EL (cell line): ENCODE measurements at regions not wholly inside any gene's neighbourhood (a gene's known extent, or its start where the extent isn't known, plus 50 kb on each side); places are given as distances from the start of the nearest gene placed in this dataset.
"Not testable (repeated sequence)": the region's sequence is repeated elsewhere in the genome, so short reads cannot be mapped to it uniquely, and the experiment has no call there.

ENCODE experiments used
- DNase-seq: peaks from one replicate; pipeline ENCODE4 v3.0.0-alpha.2; 2016

DNA sequence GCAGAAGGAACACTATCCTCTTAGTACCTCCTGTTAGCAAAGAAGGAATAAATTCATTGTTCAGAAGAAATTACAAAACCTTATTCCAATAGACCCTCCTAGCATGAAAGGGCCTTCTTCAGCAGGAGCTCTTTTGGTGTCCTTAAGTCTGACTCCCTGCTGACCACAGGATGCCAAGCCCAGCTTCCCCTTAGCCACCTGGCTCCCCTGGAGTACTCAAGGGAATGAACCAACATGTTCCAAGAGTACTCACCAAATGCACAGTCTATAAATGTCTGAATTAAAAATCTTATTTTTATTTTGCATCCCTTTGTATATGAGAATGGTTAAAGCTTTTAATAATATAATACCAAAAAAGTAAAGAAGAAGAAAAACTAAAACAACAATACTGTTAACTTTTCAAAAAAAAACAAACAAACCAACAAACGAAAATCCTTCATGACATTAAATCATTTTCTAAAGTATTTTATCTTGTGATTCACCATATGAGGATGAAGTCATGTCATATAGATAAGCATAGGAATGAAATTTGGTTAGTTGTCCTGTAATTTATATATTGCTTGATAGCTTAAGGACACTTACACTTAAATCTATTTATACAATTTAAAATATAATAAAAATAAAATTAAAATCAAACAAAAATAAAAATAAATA is 1355.1 kb downstream of the HACE1 start:
- DNase-seq: no peak

DNA sequence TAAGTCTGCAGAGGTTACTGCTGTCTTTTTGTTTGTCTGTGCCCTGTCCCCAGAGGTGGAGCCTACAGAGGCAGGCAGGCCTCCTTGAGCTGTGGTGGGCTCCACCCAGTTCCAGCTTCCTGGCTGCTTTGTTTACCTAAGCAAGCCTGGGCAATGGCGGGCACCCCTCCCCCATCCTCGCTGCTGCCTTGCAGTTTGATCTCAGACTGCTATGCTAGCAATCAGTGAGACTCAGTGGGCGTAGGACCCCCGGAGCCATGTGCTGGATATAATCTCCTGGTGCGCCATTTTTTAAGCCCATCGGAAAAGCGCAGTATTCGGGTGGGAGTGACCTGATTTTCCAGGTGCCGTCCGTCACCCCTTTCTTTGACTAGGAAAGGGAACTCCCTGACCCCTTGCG is 1363.1 kb downstream of the HACE1 start:
- DNase-seq: not testable (repeated sequence)

DNA sequence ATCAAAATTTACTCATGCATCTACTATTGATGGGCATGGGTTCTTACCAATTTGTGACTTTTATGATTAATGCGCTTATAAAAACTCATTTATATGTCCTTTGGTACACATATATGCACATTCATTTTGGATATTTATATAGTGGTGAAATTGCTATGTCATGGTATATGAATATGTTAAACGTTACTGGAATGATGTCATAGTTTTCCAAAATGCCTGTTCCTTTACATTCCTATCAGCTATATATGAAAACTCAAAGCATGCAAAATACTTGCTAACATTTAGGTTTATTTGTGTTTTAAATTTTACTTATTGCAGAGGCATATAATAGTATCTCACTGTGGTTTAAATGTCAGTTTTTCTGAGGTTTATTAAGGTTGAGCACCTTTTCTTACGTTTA is 1403.1 kb downstream of the HACE1 start:
- DNase-seq: no peak

DNA sequence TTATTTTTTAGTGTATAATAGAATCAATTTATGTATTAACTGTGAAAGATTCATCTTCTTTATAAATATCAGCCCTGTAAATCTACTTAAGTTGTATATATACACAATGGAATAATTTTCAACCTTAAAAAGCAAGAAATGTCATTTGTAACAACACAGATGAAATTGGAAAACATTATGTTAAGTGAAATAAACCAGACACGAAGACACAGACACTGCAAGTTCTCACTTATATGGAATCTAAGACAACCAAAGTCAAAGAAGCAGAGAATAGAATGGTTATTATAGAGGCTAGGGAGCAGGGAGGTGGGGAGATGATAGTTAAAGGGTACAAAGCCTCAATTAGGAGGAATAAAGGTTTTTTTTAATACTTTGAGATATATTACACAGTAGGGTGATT is 1404.4 kb downstream of the HACE1 start:
- no peak for DNase-seq

DNA sequence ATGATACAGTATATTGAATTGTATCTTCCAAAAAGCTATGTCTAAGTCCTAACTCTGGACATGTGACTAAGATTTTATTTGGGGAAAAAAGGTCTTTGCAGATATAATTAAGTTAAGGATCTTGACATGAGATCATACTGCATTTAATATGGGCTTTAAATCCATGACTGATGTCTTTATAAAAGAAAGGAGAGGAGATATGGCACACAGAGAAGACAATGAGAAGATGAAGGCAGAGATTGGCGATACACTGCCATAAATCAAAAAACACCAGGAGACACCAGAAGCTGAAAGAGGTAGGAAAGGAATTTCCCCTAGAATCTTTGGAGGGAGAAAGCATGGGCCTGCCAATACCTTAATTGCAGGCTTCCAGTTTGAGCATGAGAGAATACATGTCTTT is 1450.2 kb downstream of the HACE1 start:
- DNase-seq: no peak

DNA sequence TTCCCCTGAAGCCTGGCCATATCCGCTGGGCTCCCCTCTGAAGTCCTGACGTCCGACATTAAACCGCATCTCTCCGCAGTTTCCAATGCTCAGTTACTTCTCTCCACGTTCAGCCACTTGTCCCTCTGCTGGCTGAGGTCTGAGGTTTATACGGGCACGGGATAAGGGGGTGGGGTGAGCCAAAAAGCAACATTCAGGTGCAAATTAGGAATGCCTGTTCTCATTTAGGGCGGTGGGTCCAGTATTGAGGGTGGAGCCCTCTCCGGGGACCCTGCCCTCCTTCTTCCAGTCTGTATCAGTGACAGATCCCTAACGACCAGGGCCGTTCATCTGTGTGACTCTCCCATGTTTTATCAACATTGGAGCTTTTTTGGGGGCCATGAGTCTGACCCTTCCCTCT is 1454.4 kb downstream of the HACE1 start:
- DNase-seq: no peak

DNA sequence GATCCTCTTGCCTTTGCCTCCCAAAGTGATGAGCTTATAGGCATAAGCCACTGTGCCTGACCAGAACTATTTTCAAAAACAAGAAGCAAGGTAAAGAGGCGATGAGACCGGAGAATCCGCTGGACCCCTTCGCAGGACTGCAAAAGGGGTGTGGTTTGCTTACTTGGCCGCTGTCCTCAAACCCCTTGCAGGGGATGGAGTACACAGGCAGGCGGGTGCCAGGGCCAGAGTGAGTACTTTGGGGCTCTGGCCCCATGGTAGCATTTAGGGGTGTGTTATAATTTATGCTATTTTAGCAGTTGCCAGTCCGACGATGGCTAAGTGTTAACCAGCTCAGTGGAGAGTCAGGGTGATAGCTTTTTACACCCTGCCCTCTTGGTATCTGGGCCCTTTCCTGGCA is 1454.9 kb downstream of the HACE1 start:
- DNase-seq: no peak

DNA sequence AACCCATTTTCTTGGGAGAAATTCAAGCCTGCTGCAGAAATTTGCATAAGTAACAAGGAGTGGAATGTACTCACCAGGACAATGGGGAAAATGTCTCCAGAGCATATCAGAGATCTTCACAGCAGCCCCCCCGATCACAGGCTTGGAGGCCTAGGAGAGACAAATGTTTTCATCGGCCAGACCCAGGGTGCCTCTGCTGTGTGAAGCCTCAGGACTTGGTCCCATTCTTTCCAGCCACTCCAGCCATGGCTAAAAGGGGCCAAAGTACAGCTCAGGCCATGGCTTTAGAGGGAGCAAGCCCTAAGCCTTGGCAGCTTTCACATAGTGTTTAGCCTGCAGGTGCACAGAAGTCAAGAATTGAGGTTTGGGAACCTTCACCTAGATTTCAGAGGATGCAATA is 1463.0 kb downstream of the HACE1 start:
- no peak for DNase-seq

GRCh38 chr6:103379272-103379671 is 1480.4 kb downstream of the HACE1 start:
- no peak for DNase-seq

DNA sequence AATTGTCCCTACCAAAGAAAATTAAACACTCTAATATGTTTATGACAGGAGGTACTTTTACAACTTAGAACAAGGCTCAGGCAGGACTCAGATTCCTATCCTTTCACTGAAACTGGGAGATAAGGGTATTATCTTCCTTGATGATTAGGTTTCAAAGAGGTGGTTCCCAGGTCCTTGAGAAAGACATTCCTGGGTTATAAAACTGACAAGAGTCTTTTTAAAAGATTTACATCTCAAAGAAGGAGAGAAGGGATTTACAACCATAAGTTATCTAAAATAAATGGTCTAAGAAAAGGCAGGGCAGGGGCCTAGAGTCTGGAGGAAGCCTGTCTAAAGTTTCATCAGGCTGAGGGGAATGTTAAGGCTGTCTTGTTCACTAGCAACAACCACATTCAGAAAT is 1492.5 kb downstream of the HACE1 start:
- no peak for DNase-seq

GRCh38 chr6:103356531-103356930 is 1503.2 kb downstream of the HACE1 start:
- no peak for DNase-seq

DNA sequence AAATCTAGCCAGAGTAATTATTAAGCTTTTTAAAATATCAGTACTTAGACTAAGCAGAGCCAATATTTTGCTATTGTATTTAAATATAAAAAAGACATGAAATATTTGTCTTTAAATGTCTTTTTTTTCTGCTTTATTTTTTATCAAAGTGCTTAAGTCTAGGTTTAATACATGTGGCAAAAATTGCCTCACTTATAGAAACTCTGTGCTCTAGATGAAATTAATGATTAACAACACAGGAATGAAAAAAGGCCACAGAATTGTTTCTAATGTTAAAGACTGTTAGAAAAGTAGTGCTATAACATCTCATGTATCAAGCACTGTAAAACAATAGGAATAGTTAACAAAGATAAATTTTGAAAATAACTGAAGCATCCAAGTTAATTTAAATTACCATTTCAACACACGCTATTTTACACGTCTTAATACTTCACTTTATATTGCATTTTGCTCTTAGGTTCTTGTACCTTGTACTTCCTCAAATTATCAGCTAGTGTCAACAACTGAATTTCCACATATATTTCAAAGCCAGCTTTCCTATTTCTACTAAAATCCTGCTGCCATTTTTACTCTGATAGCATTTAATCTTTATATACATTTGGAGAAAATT is 1515.1 kb downstream of the HACE1 start:
- no peak for DNase-seq

- no peak for DNase-seq
Measured at GRCh38 chr6:103335412-103335811, 1524.3 kb downstream of the HACE1 start.

DNA sequence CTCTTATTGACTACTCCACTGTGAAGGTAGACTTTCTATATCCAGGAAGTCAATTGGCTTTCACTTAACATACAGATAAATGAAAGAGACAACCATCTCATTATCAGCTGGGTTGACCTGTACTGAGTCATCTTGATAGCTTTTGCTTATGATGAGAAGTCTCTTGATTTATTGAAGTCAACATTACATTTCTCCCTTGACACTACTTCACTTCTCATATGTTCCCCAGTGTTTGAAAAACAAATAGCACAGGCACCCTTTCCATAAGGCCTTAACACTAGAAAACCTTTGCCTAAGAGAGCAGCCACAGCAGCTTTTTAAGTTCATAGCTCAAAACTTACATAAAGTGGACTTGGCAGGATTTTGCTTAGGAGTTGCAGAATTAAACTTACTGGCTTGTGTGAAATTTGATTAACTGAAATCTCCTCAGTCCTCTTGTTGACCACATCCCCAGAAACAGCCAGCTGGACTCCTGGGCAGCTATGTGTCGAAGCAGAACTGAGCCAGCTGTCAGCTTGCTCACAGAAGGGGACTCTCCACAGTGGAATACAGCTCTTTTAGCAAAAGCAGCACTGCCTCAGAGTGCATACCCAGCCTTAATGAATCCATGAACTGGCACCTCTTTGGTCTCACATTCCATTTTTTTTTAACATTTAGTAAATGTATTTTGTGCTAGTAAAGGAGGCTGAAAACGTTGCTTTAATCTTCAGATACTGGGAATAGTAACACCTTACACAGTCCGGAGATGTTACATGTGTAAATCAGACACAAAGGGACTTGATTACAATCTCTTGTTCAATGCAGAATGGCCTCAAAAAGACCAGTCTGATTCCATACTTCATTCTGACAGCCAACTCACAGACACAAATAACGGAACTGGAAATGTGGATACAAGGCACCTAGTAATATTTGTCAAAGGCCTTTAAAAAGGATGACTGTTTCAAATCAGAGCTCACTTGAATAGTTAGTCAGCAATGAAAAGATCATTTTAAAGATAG is 1532.7 kb downstream of the HACE1 start:
- no peak for DNase-seq

GRCh38 chr6:103313432-103313831 is 1546.3 kb downstream of the HACE1 start:
- no peak for DNase-seq

- not testable (repeated sequence) for DNase-seq
Measured at GRCh38 chr6:103294376-103294775, 1565.3 kb downstream of the HACE1 start.

GRCh38 chr6:103284835-103285234 is 1574.9 kb downstream of the HACE1 start:
- no peak for DNase-seq

- DNase-seq: no peak
Measured at GRCh38 chr6:103280417-103280816, 1579.3 kb downstream of the HACE1 start.

DNA sequence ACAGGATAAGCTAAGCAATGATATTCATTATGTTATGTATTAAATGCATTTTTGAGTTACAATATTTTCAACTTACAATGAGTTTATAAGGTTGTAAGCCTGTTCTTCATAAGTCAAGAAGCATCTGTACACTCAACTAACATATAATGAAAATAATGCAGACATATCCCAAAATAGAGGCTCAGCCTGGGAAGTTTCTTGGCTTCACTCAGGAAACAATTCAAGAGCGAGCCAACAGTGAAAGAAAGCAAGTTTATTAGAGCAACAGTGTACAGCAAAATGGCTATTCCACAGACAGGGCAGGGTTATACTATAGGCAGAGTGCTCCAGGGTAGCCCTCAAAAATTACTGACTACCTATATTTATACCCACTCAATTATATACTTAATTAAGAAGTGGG is 1581.8 kb downstream of the HACE1 start:
- DNase-seq: no peak

DNA sequence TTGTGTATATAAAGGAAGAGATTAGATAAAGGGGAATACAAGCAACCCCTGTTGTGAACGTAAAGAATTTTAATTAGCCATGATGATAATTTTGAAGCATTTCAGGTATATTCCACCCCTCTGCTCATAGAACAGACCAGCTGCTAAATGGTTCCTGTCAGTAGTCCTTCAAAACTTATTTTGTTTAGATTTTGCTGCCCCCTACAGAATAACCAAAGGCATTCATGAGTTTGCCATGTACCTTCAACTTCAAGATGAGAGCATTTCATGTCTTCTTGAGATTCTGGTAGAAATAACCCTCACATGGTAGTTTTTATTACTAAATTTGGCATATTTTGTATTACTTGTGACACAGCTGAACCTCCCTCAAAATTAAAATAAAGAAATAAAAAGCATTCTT is 1586.7 kb downstream of the HACE1 start:
- peak; percentile 16 for DNase-seq

- DNase-seq: no peak
Measured at GRCh38 chr6:103269581-103269980, 1590.1 kb downstream of the HACE1 start.

GRCh38 chr6:103268335-103268734 is 1591.4 kb downstream of the HACE1 start:
- DNase-seq: no peak

DNA sequence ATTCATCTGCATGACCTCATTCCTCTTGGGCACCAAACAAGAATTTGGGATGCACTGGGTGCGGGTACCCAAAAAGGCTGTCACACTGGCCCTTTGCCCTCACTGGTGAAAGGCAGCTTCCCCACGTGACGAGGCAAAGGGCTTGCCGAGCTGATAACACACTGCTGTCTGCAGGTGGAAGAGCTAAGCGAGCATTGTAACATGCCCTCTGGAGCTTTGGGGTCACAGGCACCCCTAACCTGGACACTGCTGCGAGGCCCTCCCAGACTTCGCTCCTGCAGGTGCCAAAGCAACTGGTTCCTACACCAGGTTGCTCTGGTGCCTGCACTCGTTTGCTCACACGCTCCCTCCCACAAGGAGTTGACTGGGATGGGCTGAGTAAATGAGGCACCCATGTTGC is 1595.7 kb downstream of the HACE1 start:
- no peak for DNase-seq

GRCh38 chr6:103255132-103255531 is 1604.6 kb downstream of the HACE1 start:
- no peak for DNase-seq
